Stimulated activated CD4-positive, alpha-beta T cell treated with anti-CD3 and anti-CD28 coated beads, Interleukin-12 subunit alpha, Interleukin-12 subunit beta, amount 100 ng/mL, for 48 hours (primary cell): ENCODE measurements at regions not wholly inside any gene's neighbourhood (a gene's known extent, or its start where the extent isn't known, plus 50 kb on each side); places are given as distances from the start of the nearest gene placed in this dataset.

Experiments
- DNase-seq, 3 donors: peaks; one replicate each; pipeline ENCODE4 v3.0.0-alpha.2; 2020; ENCODE audit warnings: low read depth in 2 of 3, low spot score in 1 of 3

GRCh38 chr5:103353581-103353980, 95.0 kb downstream of the MACIR start:
- no peak for DNase-seq

DNA sequence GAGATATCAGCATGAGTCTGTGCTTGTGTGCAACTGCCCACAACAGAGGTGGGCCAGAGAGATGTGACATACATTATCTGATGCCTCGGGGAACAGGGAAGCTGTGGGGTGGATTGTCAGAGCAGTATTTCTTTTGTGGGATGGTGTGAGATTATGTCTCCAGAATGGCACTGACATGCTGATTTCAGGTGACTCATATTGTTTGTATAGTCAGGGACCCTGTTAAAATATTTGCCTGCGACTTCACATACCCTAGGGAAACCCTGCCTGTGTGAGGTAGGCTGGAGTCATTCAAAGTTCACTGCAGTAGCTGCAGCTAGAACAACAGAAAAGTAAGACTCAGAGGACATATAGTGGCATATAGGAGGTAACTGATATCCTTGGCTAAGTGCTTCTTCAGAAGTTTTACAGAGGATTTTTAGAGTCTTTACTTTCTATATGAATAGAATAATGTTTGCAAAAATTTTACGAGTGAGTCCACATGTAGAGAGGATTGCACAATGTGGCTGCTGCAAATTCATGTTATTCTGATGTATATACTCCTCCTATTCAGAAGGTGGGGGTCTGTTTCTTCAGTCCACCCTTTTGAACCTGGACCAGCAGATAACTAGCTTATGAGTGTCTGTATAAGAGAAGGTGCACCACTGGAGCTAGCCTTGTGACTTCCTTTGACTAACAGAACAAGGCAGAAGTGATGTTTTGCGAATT, 89.3 kb downstream of the MACIR start:
- DNase-seq, result no peak

- no peak for DNase-seq
Measured at GRCh38 chr5:103346162-103346748, 87.7 kb downstream of the MACIR start.

GRCh38 chr5:103345461-103345860, 86.9 kb downstream of the MACIR start:
- no peak for DNase-seq

GRCh38 chr5:103340717-103341388, 82.3 kb downstream of the MACIR start:
- DNase-seq, result no peak

DNA sequence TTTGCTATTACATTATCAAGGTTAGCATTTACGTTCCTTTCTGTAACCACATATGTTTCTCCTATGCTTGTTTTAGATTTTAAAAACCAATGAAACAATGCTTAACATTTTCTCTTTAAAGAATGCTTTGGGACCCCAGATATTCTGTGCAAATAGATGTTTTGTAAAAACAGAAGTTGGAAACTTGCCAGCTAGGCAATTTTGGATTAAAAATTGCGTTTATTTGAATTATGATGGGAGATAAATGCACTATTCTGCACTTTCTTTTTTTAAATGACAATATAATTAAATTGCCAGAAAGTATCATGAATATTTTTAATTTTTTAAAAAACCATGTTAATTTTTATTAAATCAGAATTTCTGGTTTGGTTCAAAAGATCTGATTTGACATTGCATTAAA, 81.6 kb downstream of the MACIR start:
- DNase-seq, result no peak

GRCh38 chr5:103336941-103337340, 78.4 kb downstream of the MACIR start:
- no peak for DNase-seq

GRCh38 chr5:103333376-103333775, 74.8 kb downstream of the MACIR start:
- no peak for DNase-seq

- DNase-seq, result no peak
Measured at GRCh38 chr5:103330875-103331274, 72.3 kb downstream of the MACIR start.
